ENCODE measurements at regions not wholly inside any gene's neighbourhood (a gene's known extent, or its start where the extent isn't known, plus 50 kb on each side); places are given as distances from the start of the nearest gene placed in this dataset.

DNA sequence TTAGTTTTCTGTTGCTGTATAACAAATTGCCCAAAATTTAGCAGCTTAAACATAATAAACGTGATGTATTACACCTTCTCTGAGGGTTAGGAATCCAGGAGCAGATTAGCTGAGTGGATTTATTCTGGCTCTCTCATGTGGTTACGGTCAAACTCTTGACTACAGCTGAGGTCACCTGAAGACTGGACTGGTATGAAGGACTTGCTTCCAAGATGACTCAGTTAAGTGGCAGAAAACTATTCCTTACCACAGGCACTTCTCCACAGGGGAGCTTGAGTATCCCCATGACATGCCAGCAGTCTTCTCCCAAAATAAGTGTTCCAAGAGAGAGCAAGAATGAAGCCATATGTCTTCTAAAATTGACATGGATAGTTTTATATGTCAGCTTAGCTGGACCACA lies 957.2 kb upstream of the GHITM start:
- TF ChIP-seq, protein P1, sequence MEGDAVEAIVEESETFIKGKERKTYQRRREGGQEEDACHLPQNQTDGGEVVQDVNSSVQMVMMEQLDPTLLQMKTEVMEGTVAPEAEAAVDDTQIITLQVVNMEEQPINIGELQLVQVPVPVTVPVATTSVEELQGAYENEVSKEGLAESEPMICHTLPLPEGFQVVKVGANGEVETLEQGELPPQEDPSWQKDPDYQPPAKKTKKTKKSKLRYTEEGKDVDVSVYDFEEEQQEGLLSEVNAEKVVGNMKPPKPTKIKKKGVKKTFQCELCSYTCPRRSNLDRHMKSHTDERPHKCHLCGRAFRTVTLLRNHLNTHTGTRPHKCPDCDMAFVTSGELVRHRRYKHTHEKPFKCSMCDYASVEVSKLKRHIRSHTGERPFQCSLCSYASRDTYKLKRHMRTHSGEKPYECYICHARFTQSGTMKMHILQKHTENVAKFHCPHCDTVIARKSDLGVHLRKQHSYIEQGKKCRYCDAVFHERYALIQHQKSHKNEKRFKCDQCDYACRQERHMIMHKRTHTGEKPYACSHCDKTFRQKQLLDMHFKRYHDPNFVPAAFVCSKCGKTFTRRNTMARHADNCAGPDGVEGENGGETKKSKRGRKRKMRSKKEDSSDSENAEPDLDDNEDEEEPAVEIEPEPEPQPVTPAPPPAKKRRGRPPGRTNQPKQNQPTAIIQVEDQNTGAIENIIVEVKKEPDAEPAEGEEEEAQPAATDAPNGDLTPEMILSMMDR (IDR thresholded peaks at IDR 0.05; ENCODE audit: insufficient read depth, low read length, poor library complexity, severe bottlenecking): no peak
- no peak for TF ChIP-seq EZH2phosphoT487 (conservative IDR thresholded peaks at IDR 0.05; ENCODE audit: low read length)

Measured in SU-DHL-6 (cell line).